Spleen (tissue), 11 donors: ENCODE measurements at regions not wholly inside any gene's neighbourhood (a gene's known extent, or its start where the extent isn't known, plus 50 kb on each side); places are given as distances from the start of the nearest gene placed in this dataset.
"Not testable (repeated sequence)": the region's sequence is repeated elsewhere in the genome, so short reads cannot be mapped to it uniquely, and the experiment has no call there.

Source experiments
- DNase-seq: peaks from one replicate; pipeline ENCODE4 v3.0.0-alpha.2; 2020
- H3K27ac ChIP-seq, 8 donors: fragments of 200-600 bp; sonication (generic) in 7 of 8; 1 replicate in 4 of 8; 2 replicates in 4 of 8; pipeline versions ENCODE4 v1.5.0 to v1.8.0; 2016 to 2021; ENCODE audit warnings: inconsistent platforms in 4 of 8, mild to moderate bottlenecking in 4 of 8, moderate library complexity in 1 of 8
- H3K27me3 ChIP-seq, 7 donors: fragments of 200-600 bp; sonication (generic) in 6 of 7; replicated peaks in 1 of 7; 1 replicate in 4 of 7; 2 replicates in 3 of 7; pipeline versions ENCODE4 v1.5.0 to v1.8.0; 2016 to 2021; ENCODE audit warnings: inconsistent platforms in 3 of 7, mild to moderate bottlenecking in 1 of 7
- H3K36me3 ChIP-seq, 6 donors: fragments of 200-600 bp; sonication (generic) in 5 of 6; 1 replicate in 4 of 6; 2 replicates in 2 of 6; pipeline versions ENCODE4 v1.5.0 to v1.8.0; 2016 to 2021; ENCODE audit warnings: inconsistent platforms in 2 of 6
- H3K4me1 ChIP-seq, 6 donors: fragments of 200-600 bp; sonication (generic) in 5 of 6; 1 replicate in 3 of 6; 2 replicates in 3 of 6; pipeline versions ENCODE4 v1.5.0 to v1.8.0; 2016 to 2021; ENCODE audit warnings: inconsistent platforms in 3 of 6
- H3K4me3 ChIP-seq, 8 donors: fragments of 200-600 bp; sonication (generic) in 7 of 8; 1 replicate in 4 of 8; 2 replicates in 4 of 8; pipeline versions ENCODE4 v1.5.0 to v1.8.0; 2016 to 2021; ENCODE audit warnings: inconsistent platforms in 4 of 8, mild to moderate bottlenecking in 4 of 8, moderate library complexity in 2 of 8
- H3K9me3 ChIP-seq, 8 donors: fragments of 200-600 bp; sonication (generic) in 7 of 8; 1 replicate in 4 of 8; 2 replicates in 4 of 8; pipeline versions ENCODE4 v1.5.0 to v1.8.0; 2016 to 2021; ENCODE audit warnings: inconsistent platforms in 4 of 8
- CTCF ChIP-seq, 11 experiments: fragments of 200-600 bp in 7 of 11; fragments of 450-650 bp in 4 of 11; sonication (generic) in 4 of 11; IDR thresholded peaks in 8 of 11; conservative IDR thresholded peaks in 3 of 11; 1 replicate in 7 of 11; 2 replicates in 4 of 11; pipeline versions ENCODE4 v1.4.0 to v1.8.0; 2016 to 2021; ENCODE audit warnings: antibody characterized with exemption in 11 of 11, inconsistent platforms in 4 of 11, mild to moderate bottlenecking in 1 of 11
- POLR2A ChIP-seq, 3 donors: fragments of 450-650 bp; IDR thresholded peaks; one replicate each; pipeline ENCODE4 v1.5.1; 2017; ENCODE audit warnings: antibody characterized with exemption in 3 of 3, mild to moderate bottlenecking in 1 of 3
- POLR2AphosphoS5 ChIP-seq, 3 donors: sonication (generic); formaldehyde crosslinking; IDR thresholded peaks; one replicate each; pipeline ENCODE4 v1.5.1; 2017; ENCODE audit warnings: antibody characterized with exemption in 3 of 3
- WGBS, 5 donors: extraction: QIAGEN DNeasy Blood & Tissue Kit in 3 of 5; methylation state at CpG; one replicate each; pipeline versions ENCODE4 v1.1.5 to v1.1.7; 2013 to 2018; 5-methylcytosine and 5-hydroxymethylcytosine counted together
- intact Hi-C: fragments of 100-400 bp; cut with DNase I; formaldehyde crosslinking; loops from one replicate; pipeline ENCODE4 v1.15.0; 2023; ENCODE audit warnings: low total_unique reads
- donor health status: healthy with polysubstance abuse.
- donor health status: DM: no; HTN: no; CAD: no; lungs with moderate emphysema.
- donor health status: DM: no; HTN: no; CAD: no.
- donor health status: Bipolar disorder and iron deficiency.
- donor health status: healthy.
- donor health status: DM: no; HTN: no; CAD: no.
- donor health status: DM: yes; HTN: yes; CAD: no.

- Histone ChIP-seq H3K36me3 (no peaks in the 10 kb centered on the region), H3K27me3 (no peaks in the 10 kb centered on the region), H3K9me3 (peaks cover 0 to 23% (median 17%) of the 10 kb centered on the region in 8 donors), H3K4me3 (no peak overlapping the region), H3K4me1 (no peaks in the 10 kb centered on the region), H3K27ac (no peak overlapping the region)
- TF ChIP-seq POLR2AphosphoS5 (IDR thresholded peaks at IDR 0.05), result no peak
- TF ChIP-seq CTCF (IDR thresholded peaks at IDR 0.05 in 8 of 11, conservative IDR thresholded peaks at IDR 0.05 in 3 of 11), result no peak
- no peak for TF ChIP-seq POLR2A (IDR thresholded peaks at IDR 0.05)
- DNase-seq, result no peak
- WGBS, 5 donors, result 78 to 81% (median 80%) methylated on average over 5 of the region's 5 CpGs
- intact Hi-C loops, result no loop called here
Measured at GRCh38 chr13:61109741-61110140, 305.9 kb downstream of the PCDH20 start.

- no peaks in the 10 kb centered on the region for H3K4me1 ChIP-seq
- TF ChIP-seq POLR2A (IDR thresholded peaks at IDR 0.05), result no peak
- no peak for TF ChIP-seq POLR2AphosphoS5 (IDR thresholded peaks at IDR 0.05)
- no peak for TF ChIP-seq CTCF (IDR thresholded peaks at IDR 0.05 in 8 of 11, conservative IDR thresholded peaks at IDR 0.05 in 3 of 11)
- H3K36me3 ChIP-seq, result no peaks in the 10 kb centered on the region
- no peaks in the 10 kb centered on the region for H3K27me3 ChIP-seq
- intact Hi-C loops, result no loop called here
- WGBS, 5 donors, result 79 to 96% (median 88%) methylated on average over 2 of the region's 2 CpGs
- H3K9me3 ChIP-seq, result peaks cover 0 to 5% (median 3%) of the 10 kb centered on the region in 8 donors
- H3K4me3 ChIP-seq, result no peak overlapping the region
- DNase-seq, result no peak
- H3K27ac ChIP-seq, result no peak overlapping the region
Measured at GRCh38 chr13:61107989-61108388, 307.7 kb downstream of the PCDH20 start.

- H3K9me3 ChIP-seq, result peaks cover 0 to 5% (median 0%) of the 10 kb centered on the region in 8 donors
- no peak overlapping the region for H3K27ac ChIP-seq
- no peaks in the 10 kb centered on the region for H3K4me1 ChIP-seq
- no peaks in the 10 kb centered on the region for H3K27me3 ChIP-seq
- H3K4me3 ChIP-seq, result no peak overlapping the region
- DNase-seq, result no peak
- no peaks in the 10 kb centered on the region for H3K36me3 ChIP-seq
- intact Hi-C loops, result no loop called here
- TF ChIP-seq POLR2A (IDR thresholded peaks at IDR 0.05), result no peak
- TF ChIP-seq POLR2AphosphoS5 (IDR thresholded peaks at IDR 0.05), result no peak
Measured at GRCh38 chr13:61095885-61096284, 319.8 kb downstream of the PCDH20 start.

DNA sequence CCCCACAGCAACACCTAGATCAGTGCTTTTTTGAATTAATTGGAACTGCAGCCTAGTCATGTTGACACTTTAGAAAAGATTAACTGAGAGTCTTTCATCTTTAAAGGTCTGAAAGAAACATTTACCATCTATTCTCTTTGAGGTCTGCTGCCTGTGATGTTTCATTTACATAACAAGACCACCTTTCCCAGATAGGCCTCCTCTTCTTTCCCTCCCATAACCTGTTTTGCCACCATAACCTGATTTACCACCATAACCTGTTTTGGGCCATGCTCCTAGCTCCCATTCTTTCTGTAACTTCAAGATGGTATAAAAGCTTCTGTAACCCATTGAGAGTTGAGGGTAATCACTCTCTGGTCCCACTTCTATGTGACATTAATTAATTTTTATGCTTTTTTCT is 320.8 kb downstream of the PCDH20 start:
- Histone ChIP-seq H3K27ac (no peak overlapping the region), H3K4me1 (no peaks in the 10 kb centered on the region), H3K4me3 (no peak overlapping the region), H3K27me3 (no peaks in the 10 kb centered on the region), H3K9me3 (peaks cover 0 to 3% (median 0%) of the 10 kb centered on the region in 8 donors), H3K36me3 (no peaks in the 10 kb centered on the region)
- TF ChIP-seq POLR2AphosphoS5 (IDR thresholded peaks at IDR 0.05) (no peak), POLR2A (IDR thresholded peaks at IDR 0.05) (no peak), CTCF (IDR thresholded peaks at IDR 0.05 in 8 of 11, conservative IDR thresholded peaks at IDR 0.05 in 3 of 11) (no peak)
- intact Hi-C loops, result no loop called here
- DNase-seq, result no peak

DNA sequence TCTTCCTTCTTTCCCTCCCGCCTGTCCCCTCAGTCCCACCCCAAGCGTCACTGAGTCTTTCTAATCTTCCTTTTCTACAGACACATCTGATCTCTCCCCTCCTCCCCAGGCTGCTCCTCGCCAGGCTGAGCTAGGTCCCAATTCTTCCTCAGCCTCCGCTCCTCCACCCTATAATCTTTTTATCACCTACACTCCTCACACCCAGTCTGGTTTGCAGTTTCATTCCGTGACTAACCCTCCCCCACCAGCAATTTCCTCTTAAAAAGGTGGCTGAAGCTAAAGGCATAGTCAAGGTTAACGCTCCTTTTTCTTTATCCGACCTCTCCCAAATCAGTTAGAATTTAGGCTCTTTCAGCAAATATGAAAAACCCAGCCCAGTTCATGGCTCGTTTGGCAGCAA is 325.8 kb downstream of the PCDH20 start:
- H3K36me3 ChIP-seq, DNase-seq, H3K27me3 ChIP-seq, intact Hi-C loops, H3K4me3 ChIP-seq, H3K27ac ChIP-seq, H3K4me1 ChIP-seq: not testable (repeated sequence)
- H3K9me3 ChIP-seq, result peaks cover 0 to 13% (median 0%) of the 10 kb centered on the region in 8 donors
- whole genome bisulfite sequencing, 5 donors, result 58 to 74% (median 63%) methylated on average over 8 of the region's 8 CpGs
